Activated B cell treated with CpG ODN at 0.5 μM for 24 hours (primary cell): ENCODE measurements at regions not wholly inside any gene's neighbourhood (a gene's known extent, or its start where the extent isn't known, plus 50 kb on each side); places are given as distances from the start of the nearest gene placed in this dataset.

ENCODE experiments used
- ATAC-seq: fragments of 200-7000 bp; cut with Tn5 transposase; one replicate; pipeline ENCODE4 v1.10.0; 2021; ENCODE audit warnings: low read depth, mild to moderate bottlenecking, moderate library complexity
- CTCF ChIA-PET: fragments of 350-600 bp; sonication (Branson Sonifier 250); formaldehyde crosslinking; loops from one replicate; lab custom pipeline; 2021; ENCODE audit warnings: antibody characterized with exemption; lab: Charles Lee
- POLR2A ChIA-PET: fragments of 350-600 bp; sonication (Branson Sonifier 250); formaldehyde crosslinking; loops from one replicate; lab custom pipeline; 2021; ENCODE audit warnings: antibody characterized with exemption; lab: Charles Lee
- DNase-seq: peaks from one replicate; pipeline ENCODE4 v3.0.0; 2022
- H3K27ac Mint-ChIP-seq: one replicate; pipeline ENCODE4 v1.8.0; 2020; ENCODE audit warnings: mixed read lengths
- H3K27me3 Mint-ChIP-seq: one replicate; pipeline ENCODE4 v1.8.0; 2021; ENCODE audit warnings: mixed read lengths
- H3K36me3 Mint-ChIP-seq: one replicate; pipeline ENCODE4 v1.8.0; 2021; ENCODE audit warnings: low read depth, mixed read lengths
- H3K4me1 Mint-ChIP-seq: one replicate; pipeline ENCODE4 v1.8.0; 2021; ENCODE audit warnings: mixed read lengths
- H3K4me3 Mint-ChIP-seq: one replicate; pipeline ENCODE4 v1.8.0; 2020; ENCODE audit warnings: mild to moderate bottlenecking, mixed read lengths
- H3K9me3 Mint-ChIP-seq: one replicate; pipeline ENCODE4 v1.8.0; 2020; ENCODE audit warnings: mixed read lengths
- CTCF ChIP-seq: fragments of 200-600 bp; IDR thresholded peaks from one replicate; pipeline ENCODE4 v1.8.0; 2022; ENCODE audit warnings: antibody characterized with exemption, mild to moderate bottlenecking
- intact Hi-C: fragments of 100-400 bp; cut with micrococcal nuclease; formaldehyde crosslinking; loops from one replicate; pipeline ENCODE4 v1.15.1; 2024

DNA sequence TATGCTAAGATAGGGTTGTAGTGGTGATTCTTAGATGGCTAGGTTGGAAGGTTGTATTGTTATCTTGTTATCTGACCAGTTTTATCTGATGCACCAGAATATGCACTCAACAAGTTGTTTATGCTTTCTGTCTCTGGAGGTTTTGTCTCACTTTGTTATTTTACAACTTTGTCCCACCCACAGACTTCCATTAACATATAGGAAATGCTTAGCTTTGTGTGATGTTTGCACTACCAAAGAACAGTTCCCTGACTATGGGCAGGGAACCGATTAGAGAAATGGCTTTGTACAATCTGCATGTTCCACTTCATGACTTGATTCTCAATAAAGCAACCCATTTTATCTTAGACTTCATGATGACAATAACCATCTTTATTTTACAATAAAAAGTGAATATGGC is 160.6 kb upstream of the CDH20 start:
- H3K36me3 Mint-ChIP-seq = no peaks in the 10 kb centered on the region
- no peak for TF ChIP-seq CTCF
- no peak for DNase-seq
- no peaks in the 10 kb centered on the region for H3K27me3 Mint-ChIP-seq
- no peak overlapping the region for H3K4me3 Mint-ChIP-seq
- no peaks in the 10 kb centered on the region for H3K9me3 Mint-ChIP-seq
- intact Hi-C loops = no loop called here
- no peak overlapping the region for H3K27ac Mint-ChIP-seq
- ChIA-PET POLR2A (no interaction called here), CTCF (no interaction called here)
- H3K4me1 Mint-ChIP-seq = no peaks in the 10 kb centered on the region
- no peak for ATAC-seq

DNA sequence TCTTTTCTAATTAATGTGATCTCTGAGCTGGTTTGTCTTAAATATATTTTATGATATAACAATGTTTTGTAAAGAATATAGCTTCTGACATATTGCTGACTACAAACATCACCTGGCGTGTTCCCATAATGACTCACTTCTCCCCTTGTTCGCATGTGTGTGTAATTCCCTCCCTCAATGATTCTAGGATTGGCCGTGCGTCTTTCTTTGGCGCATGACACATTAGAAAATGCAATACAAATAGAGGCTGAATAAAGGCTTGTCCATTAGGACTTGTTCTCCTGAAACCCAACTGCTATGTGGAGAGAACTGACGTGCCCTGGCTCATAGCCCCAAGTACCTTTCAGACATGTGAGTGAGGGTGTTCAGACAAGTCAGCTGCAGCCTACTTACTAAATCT is 159.7 kb upstream of the CDH20 start:
- ChIA-PET POLR2A (no interaction called here), CTCF (no interaction called here)
- no peaks in the 10 kb centered on the region for H3K36me3 Mint-ChIP-seq
- no peak overlapping the region for H3K27ac Mint-ChIP-seq
- no peaks in the 10 kb centered on the region for H3K9me3 Mint-ChIP-seq
- DNase-seq (no peak), ATAC-seq (no peak)
- H3K4me1 Mint-ChIP-seq = no peaks in the 10 kb centered on the region
- TF ChIP-seq CTCF = no peak
- intact Hi-C loops = no loop called here
- H3K27me3 Mint-ChIP-seq = no peaks in the 10 kb centered on the region
- no peak overlapping the region for H3K4me3 Mint-ChIP-seq

- peaks cover 6% of the 10 kb centered on the region for H3K9me3 Mint-ChIP-seq
- intact Hi-C loops = no loop called here
- no peaks in the 10 kb centered on the region for H3K36me3 Mint-ChIP-seq
- no peak overlapping the region for H3K4me3 Mint-ChIP-seq
- H3K27ac Mint-ChIP-seq = no peak overlapping the region
- H3K27me3 Mint-ChIP-seq = no peaks in the 10 kb centered on the region
- TF ChIP-seq CTCF = no peak
- POLR2A ChIA-PET = no interaction called here
- CTCF ChIA-PET = no interaction called here
- no peaks in the 10 kb centered on the region for H3K4me1 Mint-ChIP-seq
- ATAC-seq (no peak), DNase-seq (no peak)
Observed at GRCh38 chr18:61183798-61184197, 149.4 kb upstream of the CDH20 start.

GRCh38 chr18:61187971-61188370 is 145.3 kb upstream of the CDH20 start:
- H3K9me3 Mint-ChIP-seq = peaks cover 6% of the 10 kb centered on the region
- no peaks in the 10 kb centered on the region for H3K27me3 Mint-ChIP-seq
- intact Hi-C loops = no loop called here
- H3K27ac Mint-ChIP-seq = no peak overlapping the region
- no peak overlapping the region for H3K4me3 Mint-ChIP-seq
- POLR2A ChIA-PET = no interaction called here
- no peaks in the 10 kb centered on the region for H3K4me1 Mint-ChIP-seq
- no peaks in the 10 kb centered on the region for H3K36me3 Mint-ChIP-seq
- no peak for TF ChIP-seq CTCF
- DNase-seq (no peak), ATAC-seq (no peak)
- CTCF ChIA-PET = no interaction called here

- Mint-ChIP-seq H3K4me1 (no peaks in the 10 kb centered on the region), H3K4me3 (no peak overlapping the region), H3K9me3 (peaks cover 8% of the 10 kb centered on the region), H3K36me3 (no peaks in the 10 kb centered on the region), H3K27ac (no peak overlapping the region), H3K27me3 (no peaks in the 10 kb centered on the region)
- CTCF ChIA-PET = no interaction called here
- DNase-seq (no peak), ATAC-seq (no peak)
- POLR2A ChIA-PET = no interaction called here
- no peak for TF ChIP-seq CTCF
- intact Hi-C loops = no loop called here
Observed at GRCh38 chr18:61189376-61189775, 143.9 kb upstream of the CDH20 start.
